ENCODE measurements at regions not wholly inside any gene's neighbourhood (a gene's known extent, or its start where the extent isn't known, plus 50 kb on each side); places are given as distances from the start of the nearest gene placed in this dataset.

DNA sequence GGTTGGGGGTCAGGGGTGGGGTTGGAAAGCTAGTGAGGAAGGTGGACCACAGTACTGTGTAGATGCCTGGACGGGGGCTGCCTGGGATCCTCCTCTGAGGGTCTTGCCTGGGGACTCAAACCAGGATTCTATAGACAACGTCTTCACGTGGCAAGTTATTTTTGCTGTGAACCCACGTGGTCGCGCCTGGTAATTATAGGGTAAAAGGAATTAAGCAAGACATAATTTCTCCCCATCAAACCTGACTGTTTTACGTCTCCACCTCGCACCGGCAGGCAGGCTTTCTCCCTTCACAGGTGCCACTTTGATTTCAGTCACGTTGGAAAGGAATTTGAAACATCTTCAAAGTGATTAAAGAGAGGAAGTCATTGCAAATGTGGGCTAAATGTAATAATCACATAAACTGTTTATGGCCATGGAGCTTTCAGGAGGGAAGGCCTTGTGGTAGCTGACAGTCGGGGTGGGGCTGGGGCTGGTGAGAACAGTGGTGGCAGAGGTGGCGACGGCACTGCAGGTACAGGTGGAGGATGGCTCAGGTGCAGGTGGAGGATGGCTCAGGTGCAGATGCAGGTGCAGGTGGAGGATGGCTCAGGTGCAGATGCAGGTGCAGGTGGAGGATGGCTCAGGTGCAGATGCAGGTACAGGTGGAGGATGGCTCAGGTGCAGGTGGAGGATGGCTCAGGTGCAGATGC is 197.1 kb upstream of the NLRP1 start:
- Histone ChIP-seq H3K9me1 (ENCODE audit: insufficient read depth, low read length) (no peaks in the 10 kb centered on the region; the same call in 1 of the 2 replicates), H4K5ac (ENCODE audit: low read depth, low read length) (no peak overlapping the region), H3K23ac (ENCODE audit: low read depth, low read length) (no peak overlapping the region), H3K14ac (replicated peaks; ENCODE audit: low read depth, low read length) (no peak overlapping the region), H3K4me3 (ENCODE audit: insufficient read depth, low read depth, low read length) (no peak overlapping the region), H3K27me3 (ENCODE audit: control insufficient read depth, insufficient read depth, low read length) (no peaks in the 10 kb centered on the region), H3K4ac (ENCODE audit: low read depth, low read length) (no peak overlapping the region), H2BK20ac (ENCODE audit: low read depth, low read length) (no peak overlapping the region), H3K9ac (ENCODE audit: low read depth, low read length) (no peak overlapping the region), H3K56ac (ENCODE audit: extremely low read depth, insufficient read depth, low read length) (no peak overlapping the region), H2AK9ac (replicated peaks; ENCODE audit: low read depth, low read length, poor library complexity) (no peak overlapping the region), H2AFZ (replicated peaks; ENCODE audit: low read length, poor library complexity) (no peak overlapping the region), H4K91ac (ENCODE audit: insufficient read depth, low read depth, low read length) (peak overlapping the region; percentile 65; the same call in 1 of the 2 replicates), H4K20me1 (ENCODE audit: insufficient read depth, low read length) (no peaks in the 10 kb centered on the region), H3K79me1 (ENCODE audit: low read depth in 1 of 2, low read length in 2 of 2) (no peaks in the 10 kb centered on the region), H3K4me2 (ENCODE audit: low read depth, low read length) (no peak overlapping the region), H4K8ac (ENCODE audit: low read depth in 2 of 2, low read length in 2 of 2) (0 out of 4 replicates have a peak overlapping the region, but pooled peaks of 1 of the 2 experiments have one; percentile 71), H2AK5ac (ENCODE audit: low read depth, low read length) (no peak overlapping the region), H2BK5ac (ENCODE audit: low read depth, low read length, poor library complexity, severe bottlenecking) (no peak overlapping the region), H3K4me1 (ENCODE audit: control insufficient read depth, insufficient read depth, low read length) (peaks cover 7% of the 10 kb centered on the region; the same call in 1 of the 2 replicates), H2BK120ac (ENCODE audit: low read depth, low read length) (peak overlapping the region; percentile 78; the same call in 1 of the 2 replicates), H3K27ac (ENCODE audit: insufficient read depth, low read length) (no peak overlapping the region), H3K9me3 (ENCODE audit: control insufficient read depth, insufficient read depth, low read length) (peaks cover 4% of the 10 kb centered on the region; the same call in 1 of the 2 replicates), H3K36me3 (ENCODE audit: control insufficient read depth, insufficient read depth, low read length) (no peaks in the 10 kb centered on the region), H2BK15ac (ENCODE audit: low read depth, low read length) (no peak overlapping the region; the same call in 1 of the 3 replicates), H3K18ac (ENCODE audit: low read depth, low read length) (no peak overlapping the region)
- intact Hi-C loops (cut with micrococcal nuclease), result no loop called here
- TF ChIP-seq MXI1 (IDR thresholded peaks at IDR 0.05; ENCODE audit: borderline replicate concordance, low read depth, low read length) (no peak), RCOR1 (IDR thresholded peaks at IDR 0.05; ENCODE audit: insufficient replicate concordance, low read length) (no peak), RAD21 (IDR thresholded peaks at IDR 0.05; ENCODE audit: low read length) (no peak), BHLHE40 (IDR thresholded peaks at IDR 0.05; ENCODE audit: low read depth, low read length) (no peak), SMC3 (IDR thresholded peaks at IDR 0.05; ENCODE audit: low read depth, low read length) (no peak)
- TF ChIP-seq, protein P1, sequence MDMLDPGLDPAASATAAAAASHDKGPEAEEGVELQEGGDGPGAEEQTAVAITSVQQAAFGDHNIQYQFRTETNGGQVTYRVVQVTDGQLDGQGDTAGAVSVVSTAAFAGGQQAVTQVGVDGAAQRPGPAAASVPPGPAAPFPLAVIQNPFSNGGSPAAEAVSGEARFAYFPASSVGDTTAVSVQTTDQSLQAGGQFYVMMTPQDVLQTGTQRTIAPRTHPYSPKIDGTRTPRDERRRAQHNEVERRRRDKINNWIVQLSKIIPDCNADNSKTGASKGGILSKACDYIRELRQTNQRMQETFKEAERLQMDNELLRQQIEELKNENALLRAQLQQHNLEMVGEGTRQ (IDR thresholded peaks at IDR 0.05; ENCODE audit: low read depth, low read length), result no peak
- TF ChIP-seq, protein P2, sequence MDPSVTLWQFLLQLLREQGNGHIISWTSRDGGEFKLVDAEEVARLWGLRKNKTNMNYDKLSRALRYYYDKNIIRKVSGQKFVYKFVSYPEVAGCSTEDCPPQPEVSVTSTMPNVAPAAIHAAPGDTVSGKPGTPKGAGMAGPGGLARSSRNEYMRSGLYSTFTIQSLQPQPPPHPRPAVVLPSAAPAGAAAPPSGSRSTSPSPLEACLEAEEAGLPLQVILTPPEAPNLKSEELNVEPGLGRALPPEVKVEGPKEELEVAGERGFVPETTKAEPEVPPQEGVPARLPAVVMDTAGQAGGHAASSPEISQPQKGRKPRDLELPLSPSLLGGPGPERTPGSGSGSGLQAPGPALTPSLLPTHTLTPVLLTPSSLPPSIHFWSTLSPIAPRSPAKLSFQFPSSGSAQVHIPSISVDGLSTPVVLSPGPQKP (IDR thresholded peaks at IDR 0.05; ENCODE audit: borderline replicate concordance, low read depth, low read length), result no peak
- dilution Hi-C loops (cut with HindIII; ENCODE audit: low sequenced_read_pairs, unreplicated experiment), result no loop called here
- BruUV-seq (replicated peaks), result no TSS peak
- in situ Hi-C loops (cut with MboI; ENCODE audit: low sequenced_read_pairs), result no loop called here
- ChIA-PET POLR2A (ENCODE audit: unreplicated experiment) (no interaction called here), CTCF (no interaction called here)
- no peak for DNase-seq
- 57% methylated on average over 2 of the region's 13 CpGs; no CpG with 5 or more reads in 1 of the 2 experiments for WGBS, 2 experiments (ENCODE audit: extremely low coverage in 2 of 2, insufficient read length in 1 of 2)
- no peak for ATAC-seq (ENCODE audit: low read depth)
